A172 (cell line): ENCODE measurements at regions not wholly inside any gene's neighbourhood (a gene's known extent, or its start where the extent isn't known, plus 50 kb on each side); places are given as distances from the start of the nearest gene placed in this dataset.

ENCODE experiments used
- DNase-seq: peaks from one replicate; pipeline ENCODE4 v3.0.0-alpha.2; 2015; ENCODE audit warnings: low spot score

DNA sequence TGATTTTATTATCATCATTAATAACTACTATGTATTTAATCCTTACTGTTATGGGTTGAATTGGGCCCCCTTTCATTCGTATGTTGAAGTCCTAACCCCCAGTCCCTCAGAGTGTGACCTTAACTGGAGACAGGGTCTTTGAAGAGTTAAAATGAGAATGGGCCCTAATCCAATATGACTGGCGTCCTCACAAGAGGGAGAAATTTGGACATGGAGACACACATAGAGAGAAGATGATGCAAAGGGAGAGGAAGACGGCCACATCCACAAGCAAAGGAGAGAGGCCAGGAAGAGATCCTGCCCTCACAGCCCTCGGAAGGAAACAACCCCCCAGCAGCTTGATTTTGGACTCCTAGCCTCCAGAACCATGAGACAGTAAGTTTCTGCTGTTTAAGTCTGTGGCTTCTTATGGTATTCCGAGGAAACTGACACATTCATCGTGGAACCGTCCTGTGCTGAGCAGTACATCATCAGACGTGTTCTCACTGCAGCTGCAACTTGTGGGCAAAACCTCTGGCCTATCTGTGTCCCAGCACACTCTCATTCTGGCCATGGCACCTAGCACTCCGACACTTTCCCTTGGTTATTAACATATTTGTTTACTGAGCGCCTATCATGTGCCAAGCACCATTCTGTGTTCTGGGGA, 127.6 kb downstream of the SLC38A6 start:
- no peak for DNase-seq

DNA sequence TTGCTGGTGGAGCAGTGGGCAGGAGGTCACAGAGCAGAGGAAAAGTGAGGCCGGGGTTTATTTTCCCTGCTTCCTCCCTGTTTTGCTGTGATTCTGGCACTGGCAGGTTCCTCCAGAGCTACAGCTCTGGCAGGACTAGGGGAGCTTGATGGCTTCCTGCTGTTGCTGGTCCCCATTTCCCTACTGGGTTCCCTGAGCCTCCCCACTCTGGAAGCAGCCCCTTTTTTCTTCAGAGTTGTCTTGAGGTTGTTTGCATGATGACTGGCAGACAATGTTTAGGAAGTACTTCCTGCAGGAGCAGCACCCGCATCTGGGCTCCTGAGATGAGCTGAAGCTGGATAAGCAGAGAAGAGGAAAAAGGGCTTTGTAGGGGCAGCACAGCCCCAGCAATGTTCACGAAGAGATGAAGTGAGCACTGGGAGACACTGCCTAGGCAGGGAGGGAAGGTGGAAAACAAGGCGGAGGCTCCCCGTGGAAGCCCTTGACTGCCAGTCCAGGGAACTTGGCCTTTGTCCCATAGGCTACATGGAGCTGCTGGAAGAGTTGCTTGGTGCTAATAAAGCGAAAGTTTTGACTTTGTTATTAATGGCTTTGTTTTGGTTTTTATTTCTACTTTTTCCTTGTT, 126.9 kb downstream of the SLC38A6 start:
- DNase-seq = no peak

DNA sequence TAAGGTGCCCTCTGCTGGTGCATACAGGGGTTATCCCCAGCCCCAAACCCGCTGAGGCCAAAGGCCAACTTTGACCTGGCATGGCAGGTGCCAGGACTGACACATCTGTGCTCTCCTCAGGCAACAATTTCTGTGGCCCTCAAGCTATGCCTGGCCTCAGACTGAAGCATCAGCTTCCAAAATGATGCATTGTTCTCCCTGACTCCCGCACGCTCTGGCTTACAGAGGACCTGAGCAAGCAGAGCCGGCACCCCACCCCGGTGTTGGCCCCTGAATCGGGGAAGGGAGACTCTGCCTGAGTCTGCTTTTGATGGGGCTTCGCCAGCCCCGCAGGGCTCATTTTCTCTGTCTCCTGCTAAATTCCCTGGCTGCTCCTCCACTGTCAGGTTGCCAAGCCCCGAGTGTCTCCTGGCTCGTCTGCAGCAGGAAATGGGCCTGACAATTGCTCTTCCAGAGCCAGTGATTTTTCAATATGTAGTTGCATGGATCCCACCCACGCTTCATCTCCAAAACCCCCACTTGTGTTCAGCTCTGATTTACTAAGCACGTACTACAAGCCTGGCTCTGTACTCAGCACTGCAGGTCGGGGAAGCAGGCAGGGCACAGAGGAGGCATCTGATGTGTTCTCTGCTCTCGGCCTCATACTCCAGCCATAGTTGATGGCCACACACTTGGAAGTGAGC, 126.1 kb downstream of the SLC38A6 start:
- no peak for DNase-seq

DNA sequence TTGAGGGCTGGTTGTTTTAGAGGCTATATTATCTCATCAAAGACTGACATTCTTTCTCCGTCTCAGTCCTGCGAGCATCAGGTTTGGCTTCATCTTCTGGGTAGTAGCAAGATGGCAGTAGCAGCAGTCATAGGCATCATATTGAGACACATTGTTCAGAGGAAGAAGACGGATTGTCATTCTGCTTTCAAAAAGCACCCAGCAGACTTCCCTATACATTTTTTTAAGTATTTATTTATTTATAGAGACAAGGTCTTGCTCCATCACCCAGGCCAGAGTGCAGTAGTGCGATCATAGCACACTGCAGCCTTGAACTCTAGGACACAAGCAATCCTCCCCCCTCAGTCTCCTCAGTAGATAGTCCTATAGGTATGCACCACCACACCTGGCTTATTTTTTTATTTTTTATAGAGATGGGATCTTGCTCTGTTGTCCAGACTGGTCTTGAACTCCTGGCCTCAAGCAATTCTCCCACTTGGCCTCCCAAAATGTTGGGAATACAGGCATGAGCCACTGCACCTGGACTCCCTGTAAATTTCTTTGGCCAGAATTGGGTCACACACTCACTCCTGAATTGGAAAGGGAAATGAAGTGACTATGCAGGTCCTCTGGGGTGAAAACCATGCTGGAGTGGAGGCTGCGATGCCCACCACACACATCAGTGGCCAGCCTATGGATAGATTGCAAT, 125.4 kb downstream of the SLC38A6 start:
- no peak for DNase-seq

DNA sequence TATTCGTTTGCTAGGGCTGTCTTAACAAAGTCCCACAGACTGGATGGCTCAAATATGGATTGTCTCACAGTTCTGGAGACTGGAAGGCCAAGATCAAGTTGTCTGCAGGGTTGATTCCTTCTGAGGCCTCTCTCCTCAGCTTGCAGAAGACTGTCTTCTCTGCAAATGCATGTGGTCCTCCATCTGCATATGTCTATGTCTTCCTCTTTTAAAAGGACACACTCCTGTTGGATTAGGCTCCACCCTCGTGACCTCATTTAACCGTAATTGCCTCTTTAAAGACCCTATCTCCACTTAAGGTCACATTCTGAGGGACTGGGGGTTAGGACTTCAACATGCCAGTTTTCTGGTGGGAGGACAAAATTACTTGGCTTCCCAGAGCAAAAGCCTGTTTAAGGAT, 123.3 kb downstream of the SLC38A6 start:
- DNase-seq = no peak

DNA sequence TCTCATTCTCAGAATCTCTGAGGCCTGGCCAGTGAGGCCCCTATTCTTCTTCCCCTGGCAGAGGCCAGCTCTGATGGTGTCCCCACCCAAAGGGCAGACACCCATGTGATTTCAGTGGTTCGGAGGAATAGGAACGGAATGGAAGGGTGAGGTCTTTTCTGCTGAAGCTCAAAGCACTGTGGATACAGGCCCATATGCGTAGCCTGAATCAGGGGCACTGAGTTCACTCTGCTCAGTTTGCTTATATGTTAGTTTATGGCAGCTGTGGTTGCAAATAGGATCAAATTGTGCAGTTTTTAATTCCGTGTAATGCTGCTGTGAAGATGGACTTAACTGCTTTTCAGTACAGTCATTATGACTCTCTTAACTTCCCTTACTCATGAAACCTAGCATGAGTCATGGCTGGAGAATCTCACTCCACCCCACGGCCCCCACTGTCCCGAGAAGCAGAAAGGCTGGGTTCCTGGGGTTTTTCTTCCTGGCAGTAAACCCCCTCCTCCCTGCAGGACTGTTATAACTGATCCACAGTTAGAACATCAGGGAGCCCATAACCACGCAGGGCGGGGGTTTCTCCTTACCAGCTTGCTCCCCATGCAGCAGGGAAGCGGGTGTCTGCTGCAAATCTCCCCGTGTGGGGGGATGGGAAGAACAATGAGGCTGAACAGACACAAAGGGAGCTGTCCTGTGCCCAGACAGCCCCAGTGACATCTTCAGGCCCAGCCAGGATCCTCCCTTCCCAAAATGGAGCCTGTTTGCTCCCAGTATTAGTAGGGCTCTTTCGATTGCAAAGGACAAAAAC, 122.7 kb downstream of the SLC38A6 start:
- DNase-seq = peak; percentile 94

DNA sequence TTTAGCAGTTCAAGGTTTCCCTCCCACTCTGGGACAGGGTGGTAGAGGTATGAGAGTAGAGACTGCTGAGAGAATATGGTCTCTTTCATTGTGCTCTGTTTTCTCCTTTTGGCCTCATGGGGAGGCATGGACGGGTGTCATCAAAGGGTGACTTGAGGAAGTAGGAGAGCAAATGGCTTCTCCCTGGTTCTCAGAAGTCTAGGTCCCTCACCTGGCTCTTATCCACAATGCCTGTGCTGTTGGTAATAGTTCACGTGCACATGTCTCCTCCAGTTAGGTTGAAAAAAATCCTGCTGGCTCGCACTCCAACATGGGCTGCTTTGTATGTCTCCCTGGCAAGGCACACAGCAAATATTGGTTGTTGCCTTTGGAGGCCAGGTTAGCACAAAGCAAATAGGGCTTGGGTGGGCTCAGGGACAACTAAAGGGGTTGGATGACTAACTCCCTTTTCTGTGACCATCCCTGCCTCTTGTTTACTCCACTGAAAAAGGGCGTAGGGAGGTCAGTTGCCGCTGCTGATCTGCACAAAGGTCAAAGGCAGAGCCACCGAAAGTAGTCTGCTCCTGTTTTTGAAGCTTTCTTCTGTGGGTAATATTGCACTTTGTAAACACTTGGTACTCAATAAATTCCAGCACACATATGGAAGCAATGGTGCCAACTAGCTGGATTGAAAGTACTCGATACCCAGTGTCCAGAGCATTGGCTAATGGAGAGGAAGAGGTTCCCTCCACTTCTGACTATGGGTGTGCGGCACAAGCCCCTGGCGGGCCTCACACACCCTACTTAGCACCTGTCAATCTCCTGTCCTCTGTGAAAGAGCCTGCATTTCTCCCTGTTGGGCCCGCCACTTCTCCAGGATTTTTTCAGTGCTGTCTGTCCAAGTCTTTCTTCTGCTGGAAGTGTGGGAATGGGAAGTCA, 121.8 kb downstream of the SLC38A6 start:
- DNase-seq = no peak
